OCI-LY7 (cell line): ENCODE measurements at regions not wholly inside any gene's neighbourhood (a gene's known extent, or its start where the extent isn't known, plus 50 kb on each side); places are given as distances from the start of the nearest gene placed in this dataset.
"Not testable (repeated sequence)": the region's sequence is repeated elsewhere in the genome, so short reads cannot be mapped to it uniquely, and the experiment has no call there.

Experiments
- BruUV-seq: library from RNA; stranded (reverse); fragments of 400-500 nt; replicated peaks from 2 replicates; lab custom pipeline; 2021; lab: Mats Ljungman, UMichigan
- CTCF ChIA-PET: fragments of 300-600 bp; sonication (Branson Sonifier 250); formaldehyde crosslinking; loops from one replicate; lab custom pipeline; 2022; ENCODE audit warnings: antibody characterized with exemption; ENCODE audit not compliant: unreplicated experiment; lab: Charles Lee
- POLR2A ChIA-PET: fragments of 300-600 bp; sonication (Branson Sonifier 250); formaldehyde crosslinking; loops from one replicate; lab custom pipeline; 2022; ENCODE audit warnings: antibody characterized with exemption; lab: Charles Lee
- DNase-seq: peaks from one replicate; pipeline ENCODE4 v3.0.0-alpha.2; 2015; ENCODE audit warnings: low spot score
- H2AFZ ChIP-seq: fragments of 200-600 bp; sonication (generic), shearing (Covaris generic); 2 replicates; pipeline ENCODE4 v1.6.1; 2014; ENCODE audit warnings: mild to moderate bottlenecking, antibody characterized with exemption, low read length, moderate library complexity
- H3K27ac ChIP-seq: fragments of 200-600 bp; sonication (generic); 2 replicates; pipeline ENCODE4 v1.5.1; 2014; ENCODE audit warnings: mixed run types, low read depth, mild to moderate bottlenecking, moderate library complexity, low read length, inconsistent platforms; ENCODE audit not compliant: poor library complexity, severe bottlenecking
- H3K36me3 ChIP-seq: fragments of 200-600 bp; sonication (generic); 2 replicates; pipeline ENCODE4 v1.6.1; 2014; ENCODE audit warnings: mild to moderate bottlenecking, antibody characterized with exemption, low read length, moderate library complexity, mixed read lengths; ENCODE audit not compliant: insufficient read depth
- H3K4me1 ChIP-seq: fragments of 200-600 bp; sonication (generic); 2 replicates; pipeline ENCODE4 v1.5.1; 2014; ENCODE audit warnings: mild to moderate bottlenecking, low read length; ENCODE audit not compliant: insufficient read depth, poor library complexity, severe bottlenecking
- H3K4me2 ChIP-seq: fragments of 200-600 bp; sonication (generic); 2 replicates; pipeline ENCODE4 v1.6.1; 2014; ENCODE audit warnings: mild to moderate bottlenecking, low read length
- H3K4me3 ChIP-seq: fragments of 200-600 bp; sonication (generic); 2 replicates; pipeline ENCODE4 v1.5.1; 2014; ENCODE audit warnings: mild to moderate bottlenecking, low read depth, low read length; ENCODE audit not compliant: poor library complexity, severe bottlenecking
- H3K79me2 ChIP-seq: fragments of 200-600 bp; sonication (generic); 2 replicates; pipeline ENCODE4 v1.6.1; 2016; ENCODE audit warnings: low read depth, mild to moderate bottlenecking, low read length, moderate library complexity, mixed read lengths; ENCODE audit not compliant: insufficient read depth
- H3K9me2 ChIP-seq: fragments of 200-600 bp; sonication (generic); 2 replicates; pipeline ENCODE4 v1.6.1; 2016; ENCODE audit warnings: mild to moderate bottlenecking, low read length, mixed read lengths; ENCODE audit not compliant: insufficient read depth
- H3K9me3 ChIP-seq: fragments of 200-600 bp; sonication (generic); 2 replicates; pipeline ENCODE4 v1.6.1; 2014; ENCODE audit warnings: mild to moderate bottlenecking, mixed run types, low read length, mixed read lengths
- H4K20me1 ChIP-seq: fragments of 200-600 bp; sonication (generic); 2 replicates; pipeline ENCODE4 v1.6.1; 2014; ENCODE audit warnings: mild to moderate bottlenecking, antibody characterized with exemption, low read length, moderate library complexity, mixed read lengths; ENCODE audit not compliant: insufficient read depth
- CTCF ChIP-seq: fragments of 200-600 bp; sonication (generic); conservative IDR thresholded peaks from 2 replicates; pipeline ENCODE4 v1.5.1; 2014; ENCODE audit warnings: mild to moderate bottlenecking, antibody characterized with exemption, low read length, moderate library complexity, mixed read lengths
- EZH2phosphoT487 ChIP-seq: fragments of 200-600 bp; sonication (generic); IDR thresholded peaks from 2 replicates; pipeline ENCODE4 v1.6.1; 2018; ENCODE audit warnings: low read depth, borderline replicate concordance, mild to moderate bottlenecking, mixed run types, antibody characterized with exemption, low read length, moderate library complexity, mixed read lengths
- intact Hi-C: fragments of 100-400 bp; cut with micrococcal nuclease; formaldehyde crosslinking; loops from one replicate; pipeline ENCODE4 v1.10.0; 2022; ENCODE audit not compliant: unreplicated experiment

- Histone ChIP-seq H3K4me2 (no peak overlapping the region), H3K9me3 (no peaks in the 10 kb centered on the region), H3K27ac (no peak overlapping the region), H4K20me1 (no peaks in the 10 kb centered on the region), H3K4me3 (no peak overlapping the region), H3K79me2 (no peaks in the 10 kb centered on the region), H3K9me2 (no peaks in the 10 kb centered on the region), H3K36me3 (no peaks in the 10 kb centered on the region), H3K4me1 (no peaks in the 10 kb centered on the region), H2AFZ (no peak overlapping the region)
- intact Hi-C loops = no loop called here
- DNase-seq = no peak
- BruUV-seq = no TSS peak
- CTCF ChIA-PET = no interaction called here
- POLR2A ChIA-PET = interaction anchor here (0.6 kb wide), 1 partner anchor 33 kb away, joined by 3 read pairs; no protein-coding TSS in a partner anchor
- TF ChIP-seq CTCF = no peak
- TF ChIP-seq EZH2phosphoT487 = no peak
These were observed 288.9 kb downstream of the RDH14 start for GRCh38 chr2:18271370-18272147.

GRCh38 chr2:18268400-18268799, 292.1 kb downstream of the RDH14 start:
- no TSS peak for BruUV-seq
- Histone ChIP-seq H4K20me1 (no peaks in the 10 kb centered on the region), H3K27ac (no peak overlapping the region), H3K79me2 (no peaks in the 10 kb centered on the region), H3K9me2 (no peaks in the 10 kb centered on the region), H3K9me3 (no peaks in the 10 kb centered on the region), H2AFZ (no peak overlapping the region), H3K4me2 (no peak overlapping the region), H3K4me1 (no peaks in the 10 kb centered on the region), H3K4me3 (no peak overlapping the region), H3K36me3 (no peaks in the 10 kb centered on the region)
- intact Hi-C loops = no loop called here
- CTCF ChIA-PET = no interaction called here
- TF ChIP-seq CTCF (no peak), EZH2phosphoT487 (no peak)
- DNase-seq = no peak
- POLR2A ChIA-PET = interaction anchor here (0.5 to 0.6 kb wide), 2 partner anchors 13 to 173 kb away, joined by 3 read pairs; no protein-coding TSS in a partner anchor

- no peaks in the 10 kb centered on the region for H3K9me3 ChIP-seq
- intact Hi-C loops = no loop called here
- no peak overlapping the region for H3K27ac ChIP-seq
- H3K79me2 ChIP-seq = no peaks in the 10 kb centered on the region
- H3K4me1 ChIP-seq = no peaks in the 10 kb centered on the region
- no peaks in the 10 kb centered on the region for H3K36me3 ChIP-seq
- no peak overlapping the region for H3K4me2 ChIP-seq
- H3K4me3 ChIP-seq = no peak overlapping the region
- H4K20me1 ChIP-seq = no peaks in the 10 kb centered on the region
- ChIA-PET POLR2A (interaction anchor here (0.5 to 0.6 kb wide), 2 partner anchors 26 to 172 kb away, joined by 3 read pairs; no protein-coding TSS in a partner anchor), CTCF (no interaction called here)
- no TSS peak for BruUV-seq
- no peaks in the 10 kb centered on the region for H3K9me2 ChIP-seq
- no peak overlapping the region for H2AFZ ChIP-seq
- TF ChIP-seq EZH2phosphoT487 (no peak), CTCF (no peak)
- DNase-seq = no peak
These were observed 293.0 kb downstream of the RDH14 start for GRCh38 chr2:18267501-18267900.

DNA sequence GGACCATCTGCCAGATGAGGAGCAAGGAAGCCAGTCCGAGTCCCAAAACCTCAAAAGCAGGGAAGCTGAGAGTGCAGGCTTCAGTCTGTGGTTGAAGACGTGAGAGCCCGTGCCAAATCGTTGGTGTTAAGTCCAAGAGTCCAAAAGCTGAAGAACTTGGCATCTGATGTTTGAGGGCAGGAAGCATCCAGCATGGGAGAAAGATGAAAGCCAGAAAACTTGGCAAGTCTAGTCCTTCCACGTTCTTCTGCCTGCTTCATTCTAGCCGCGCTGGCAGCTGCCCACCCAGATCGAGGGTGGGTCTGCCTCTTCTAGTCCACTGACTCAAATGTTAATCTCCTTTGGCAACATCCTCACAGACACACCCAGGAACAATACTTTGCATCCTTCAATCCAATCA, 293.8 kb downstream of the RDH14 start:
- CTCF ChIA-PET, H3K36me3 ChIP-seq, H4K20me1 ChIP-seq, H3K4me1 ChIP-seq, H2AFZ ChIP-seq, H3K4me3 ChIP-seq, BruUV-seq, H3K9me2 ChIP-seq, H3K79me2 ChIP-seq, intact Hi-C loops, H3K4me2 ChIP-seq, POLR2A ChIA-PET, H3K9me3 ChIP-seq, H3K27ac ChIP-seq, DNase-seq: not testable (repeated sequence)
